Amniotic epithelial cell (primary cell): ENCODE measurements at regions not wholly inside any gene's neighbourhood (a gene's known extent, or its start where the extent isn't known, plus 50 kb on each side); places are given as distances from the start of the nearest gene placed in this dataset.

Source experiments
- DNase-seq: peaks from one replicate; pipeline ENCODE4 v3.0.0-alpha.2; 2010; ENCODE audit warnings: low read depth

DNA sequence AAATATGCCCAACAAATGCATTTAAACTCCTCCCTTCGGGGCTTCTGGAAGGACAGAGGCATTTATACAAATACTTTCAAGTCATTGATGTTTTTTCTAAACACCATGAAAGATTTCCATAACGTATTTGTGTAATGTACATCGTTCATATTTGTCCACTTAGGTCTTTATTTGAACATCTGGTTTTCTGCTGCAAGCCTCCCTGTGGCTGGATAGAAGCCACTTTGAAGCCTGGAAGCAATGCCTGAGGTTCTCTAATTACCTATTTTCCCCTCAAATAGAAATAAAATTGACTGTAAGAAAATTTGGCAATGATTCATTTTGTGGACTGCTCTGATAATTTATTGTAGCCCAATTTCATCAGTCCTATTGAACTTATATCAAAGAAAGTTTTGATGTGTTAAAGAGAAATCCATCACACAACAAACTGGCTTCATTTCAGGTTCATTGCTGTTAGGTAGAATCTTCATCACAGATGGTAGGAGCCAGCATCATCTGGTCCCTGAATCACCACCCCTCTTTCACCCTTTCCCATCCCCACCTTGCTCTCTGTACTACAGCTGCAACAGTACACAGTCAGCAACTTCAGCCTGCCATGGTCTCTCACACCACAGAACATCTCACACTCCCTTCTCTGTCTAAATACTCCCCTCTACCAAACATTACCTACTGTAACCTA, 186.0 kb upstream of the MGMT start:
- DNase-seq = no peak

DNA sequence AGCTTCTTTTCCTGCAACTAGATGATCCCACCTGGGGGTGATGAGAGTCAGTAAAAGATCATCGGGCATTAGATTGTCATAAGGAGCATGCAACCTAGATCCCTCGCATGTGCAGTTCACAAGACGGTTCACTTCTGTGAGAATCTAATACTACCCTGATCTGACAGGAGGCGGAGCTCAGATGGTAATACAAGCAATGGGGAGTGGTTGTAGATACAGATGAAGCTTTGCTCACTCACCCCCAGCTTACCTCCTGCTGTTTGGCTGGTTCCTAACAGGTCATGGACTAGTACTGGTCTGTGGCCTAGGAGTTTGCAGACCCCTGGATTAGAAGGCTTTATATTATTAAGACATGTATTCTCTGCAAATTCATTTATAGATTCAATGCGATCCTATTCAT, 181.6 kb upstream of the MGMT start:
- no peak for DNase-seq

GRCh38 chr10:129288999-129289584, 177.9 kb upstream of the MGMT start:
- DNase-seq = no peak

DNA sequence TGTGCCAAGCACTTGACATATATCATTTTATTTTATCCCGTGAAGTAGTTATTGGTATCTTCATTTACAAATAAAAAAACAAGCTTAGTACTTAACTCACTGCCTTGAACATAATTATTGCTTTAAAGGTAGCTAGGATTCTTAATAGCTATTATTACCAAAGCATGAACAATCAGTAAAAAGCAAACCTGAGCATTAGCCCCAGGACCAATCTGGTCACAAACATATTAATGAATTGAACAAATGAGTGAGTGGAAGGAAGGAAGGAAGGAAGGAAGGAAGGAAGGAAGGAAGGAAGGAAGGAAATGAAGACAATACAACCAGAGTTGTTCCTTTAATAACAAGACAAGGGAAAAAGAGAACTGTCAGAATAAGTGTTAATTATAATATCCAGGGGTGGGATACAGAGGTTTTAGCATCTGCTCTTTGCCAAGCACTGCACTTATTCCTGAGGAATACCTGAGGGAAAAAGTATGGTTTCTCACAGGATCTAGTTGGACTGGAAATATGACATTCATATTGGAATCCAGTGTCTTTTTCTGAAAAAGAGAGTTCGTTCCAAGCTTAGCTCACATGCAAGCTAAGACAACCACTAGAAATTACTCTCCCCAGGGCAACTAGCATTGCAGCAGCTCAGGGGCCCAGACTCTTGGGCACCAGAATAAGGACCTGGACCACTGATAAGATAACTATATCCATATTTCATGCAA, 172.9 kb upstream of the MGMT start:
- no peak for DNase-seq

DNA sequence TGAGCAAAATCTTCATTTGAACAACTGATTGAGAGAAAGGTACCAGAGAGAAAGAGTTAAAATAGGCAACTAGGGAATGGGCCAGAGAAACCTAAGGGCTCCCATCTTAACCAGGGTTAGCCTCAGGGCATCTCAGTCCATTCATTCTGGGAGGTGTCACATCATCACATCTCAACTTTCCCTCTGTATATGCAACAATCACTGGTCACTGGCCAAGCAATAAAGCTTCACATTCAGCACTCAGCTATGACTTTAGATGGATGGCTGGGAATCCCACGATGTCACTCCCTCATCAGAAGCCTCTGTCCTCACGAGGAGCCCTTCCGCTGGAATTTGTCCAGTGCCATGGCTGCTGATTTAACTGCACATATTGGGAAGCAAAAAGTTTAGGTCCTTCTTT, 172.1 kb upstream of the MGMT start:
- no peak for DNase-seq

- DNase-seq = no peak
Measured at GRCh38 chr10:129305046-129305445, 162.0 kb upstream of the MGMT start.

GRCh38 chr10:129307141-129307540, 159.9 kb upstream of the MGMT start:
- no peak for DNase-seq

DNA sequence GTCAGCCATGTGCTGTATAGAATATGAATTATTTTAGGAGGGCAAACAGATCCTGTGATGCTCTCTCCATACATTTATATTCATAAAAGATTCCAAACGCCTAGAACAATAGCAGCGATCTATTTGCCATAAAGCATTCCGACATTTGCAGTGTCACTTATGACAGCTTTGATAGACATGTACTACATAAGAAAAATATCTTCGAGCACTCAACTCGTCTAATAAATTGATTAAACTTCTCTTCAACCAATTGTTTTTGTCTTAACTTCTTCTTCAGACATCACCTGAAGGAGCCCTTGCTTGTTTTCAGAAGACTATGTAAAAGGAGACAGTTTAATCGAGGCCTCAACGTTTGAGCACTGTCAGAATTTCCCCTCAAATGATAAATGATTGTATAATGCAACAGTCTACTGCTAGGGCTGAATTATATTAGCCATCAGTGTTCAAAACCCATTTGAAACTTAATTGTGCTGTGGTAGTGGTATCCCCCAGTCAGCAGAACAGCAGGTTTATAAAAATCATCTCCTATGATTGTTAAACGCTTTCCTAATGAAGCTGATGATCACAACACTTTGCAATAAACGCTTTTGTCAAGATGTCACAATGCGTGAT, 158.0 kb upstream of the MGMT start:
- DNase-seq = no peak

- DNase-seq = no peak
Measured at GRCh38 chr10:129309565-129309964, 157.5 kb upstream of the MGMT start.

- no peak for DNase-seq
Measured at GRCh38 chr10:129310881-129311280, 156.2 kb upstream of the MGMT start.

- no peak for DNase-seq
Measured at GRCh38 chr10:129319934-129320333, 147.1 kb upstream of the MGMT start.

DNA sequence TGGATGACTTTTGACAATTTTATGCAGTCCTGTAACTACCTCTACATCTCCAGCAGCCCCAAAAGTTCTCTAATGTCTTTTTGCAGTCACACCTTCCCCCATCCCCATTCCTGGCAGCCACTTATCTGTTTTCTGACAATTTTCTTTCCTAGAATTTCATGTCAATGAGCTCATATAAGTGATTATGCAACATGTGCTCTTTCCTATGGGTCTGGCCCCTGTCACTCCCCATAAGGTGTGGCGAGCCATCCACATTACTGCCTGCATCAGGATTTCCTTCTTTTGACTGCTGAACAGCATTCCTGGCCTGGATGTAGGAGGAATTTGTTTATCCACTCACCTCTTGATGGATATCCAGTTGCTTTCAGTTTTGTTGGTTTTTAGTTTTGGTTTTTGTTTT, 146.7 kb upstream of the MGMT start:
- DNase-seq = no peak

DNA sequence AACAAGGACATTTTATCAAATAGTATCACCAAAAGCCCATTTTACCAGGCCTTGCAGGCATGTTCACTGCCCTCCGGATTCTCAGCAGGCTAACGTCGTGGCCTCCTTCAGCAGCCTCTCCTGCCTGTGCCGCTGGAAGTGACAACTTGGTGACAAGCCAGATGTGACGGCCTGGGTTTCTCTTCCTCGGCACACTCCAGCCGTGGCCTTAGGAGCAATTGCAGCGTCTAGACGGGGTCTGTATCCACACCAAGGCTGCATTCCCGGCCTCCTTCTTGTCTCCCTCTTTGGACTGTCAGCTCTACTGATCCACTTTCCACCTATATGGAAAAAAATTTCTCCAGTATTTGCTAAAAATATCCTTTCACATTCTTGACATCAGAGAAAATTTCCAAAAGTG, 145.3 kb upstream of the MGMT start:
- DNase-seq = no peak

DNA sequence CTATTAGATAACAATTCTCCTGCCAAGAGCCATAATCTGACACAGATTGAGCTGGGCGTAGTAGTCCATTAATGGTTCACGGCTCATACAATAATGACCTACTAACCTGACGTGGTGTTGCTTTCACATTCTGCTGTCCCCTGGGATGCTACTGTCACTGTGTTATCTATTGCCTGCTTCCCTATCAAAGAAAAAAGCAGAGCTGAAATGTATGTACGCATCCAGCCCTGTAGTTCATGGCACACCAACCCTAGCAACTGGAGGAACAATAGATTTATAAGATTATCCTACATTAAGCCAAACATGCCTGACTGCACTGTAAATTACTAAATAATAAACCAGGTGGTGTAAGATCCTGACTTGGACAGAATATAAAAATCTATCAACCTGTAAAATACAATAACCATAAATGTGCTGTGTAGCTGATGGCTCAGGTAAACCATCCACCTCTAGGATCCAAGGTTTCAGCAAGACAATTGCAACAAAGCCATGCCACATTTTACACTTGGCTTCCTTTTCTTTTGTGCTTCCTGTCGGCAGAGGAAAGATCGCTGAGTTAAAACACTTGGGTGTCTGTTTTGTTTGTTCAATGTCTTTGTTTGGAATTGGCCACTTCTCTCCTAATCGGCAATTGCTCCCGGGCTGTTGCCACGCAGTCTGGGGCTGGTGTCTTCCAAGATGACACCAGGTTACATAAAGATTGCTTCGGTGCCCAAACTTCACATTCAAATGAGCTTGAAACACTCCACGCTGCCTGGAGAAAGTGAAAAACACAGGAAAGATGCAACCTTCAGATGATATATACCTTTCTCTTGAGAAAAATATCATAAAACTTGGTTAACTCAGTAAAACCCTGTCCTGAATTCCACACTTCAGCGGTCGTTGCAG, 143.9 kb upstream of the MGMT start:
- DNase-seq = no peak

GRCh38 chr10:129323879-129324278, 143.2 kb upstream of the MGMT start:
- DNase-seq = no peak

DNA sequence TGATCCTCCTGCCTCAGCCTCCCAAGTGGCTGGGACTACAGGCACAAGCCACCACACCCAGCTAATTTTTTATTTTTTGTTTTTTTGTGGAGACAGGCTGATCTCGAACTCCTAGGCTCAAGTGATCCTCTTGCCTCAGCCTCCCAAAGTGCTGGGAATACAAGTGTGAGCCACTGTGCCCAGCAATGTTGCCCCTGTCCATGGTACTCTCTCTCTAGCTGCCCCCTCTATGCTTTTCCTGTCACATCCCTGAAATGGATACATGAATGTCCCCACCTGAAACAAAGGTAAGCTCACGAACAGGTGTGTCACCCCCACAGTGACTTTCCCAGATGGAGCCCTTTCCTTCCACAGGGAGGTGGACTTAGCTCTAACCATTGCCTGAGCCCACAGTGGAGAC, 141.1 kb upstream of the MGMT start:
- no peak for DNase-seq

DNA sequence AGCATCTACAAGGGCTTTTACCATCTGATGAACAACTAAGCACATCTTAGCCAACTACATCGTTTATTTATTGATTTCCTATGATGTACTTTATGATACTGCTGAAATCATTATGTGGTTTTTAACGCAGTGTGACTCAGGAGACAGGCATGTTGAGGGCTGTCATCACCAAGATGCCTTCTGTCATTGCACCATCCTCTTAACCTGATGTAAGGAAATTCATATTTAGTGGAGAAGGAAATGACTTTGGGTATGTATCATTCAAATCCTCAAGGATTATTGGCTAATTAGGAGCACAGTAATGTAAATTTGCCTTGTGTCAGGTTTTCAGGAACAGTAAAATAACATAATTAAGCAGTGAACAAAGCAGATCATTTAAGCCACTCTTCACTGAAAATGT, 138.5 kb upstream of the MGMT start:
- DNase-seq = no peak

- DNase-seq = no peak
Measured at GRCh38 chr10:129329385-129330055, 137.5 kb upstream of the MGMT start.

- no peak for DNase-seq
Measured at GRCh38 chr10:129330211-129330610, 136.8 kb upstream of the MGMT start.

GRCh38 chr10:129331207-129331838, 135.7 kb upstream of the MGMT start:
- no peak for DNase-seq

- no peak for DNase-seq
Measured at GRCh38 chr10:129331839-129332220, 135.2 kb upstream of the MGMT start.
